NCI-H1105 treated with DMSO at 0.1 percent for 48 hours (cell line): ENCODE measurements at regions not wholly inside any gene's neighbourhood (a gene's known extent, or its start where the extent isn't known, plus 50 kb on each side); places are given as distances from the start of the nearest gene placed in this dataset.

Source experiments
- DNase-seq: peaks from one replicate; lab custom pipeline; 2025; lab: John Stamatoyannopoulos, UW

- peak; percentile 28 for DNase-seq
These were observed 296.1 kb upstream of the SEMA3A start for GRCh38 chr7:84490661-84491060.

GRCh38 chr7:84484502-84485079 lies 290.0 kb upstream of the SEMA3A start:
- no peak for DNase-seq

DNA sequence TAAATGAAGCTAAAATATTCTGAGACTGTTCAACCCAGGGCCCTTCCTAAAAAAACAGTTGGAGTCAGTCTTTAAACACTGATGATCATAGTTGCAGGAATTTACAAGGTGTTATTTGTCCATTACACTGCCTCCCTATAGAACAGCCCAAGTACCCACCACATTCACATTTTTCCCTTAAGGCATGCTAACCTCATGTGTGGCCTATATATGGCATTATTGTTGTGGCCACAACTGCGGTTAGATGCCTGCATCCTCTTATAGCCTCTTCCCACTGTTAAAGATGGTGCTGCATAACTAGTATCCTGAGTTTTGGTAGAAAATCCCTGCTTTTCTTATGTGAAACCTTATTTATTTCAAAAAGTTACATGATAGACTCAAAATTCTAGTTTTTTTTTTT lies 287.9 kb upstream of the SEMA3A start:
- DNase-seq: no peak

DNA sequence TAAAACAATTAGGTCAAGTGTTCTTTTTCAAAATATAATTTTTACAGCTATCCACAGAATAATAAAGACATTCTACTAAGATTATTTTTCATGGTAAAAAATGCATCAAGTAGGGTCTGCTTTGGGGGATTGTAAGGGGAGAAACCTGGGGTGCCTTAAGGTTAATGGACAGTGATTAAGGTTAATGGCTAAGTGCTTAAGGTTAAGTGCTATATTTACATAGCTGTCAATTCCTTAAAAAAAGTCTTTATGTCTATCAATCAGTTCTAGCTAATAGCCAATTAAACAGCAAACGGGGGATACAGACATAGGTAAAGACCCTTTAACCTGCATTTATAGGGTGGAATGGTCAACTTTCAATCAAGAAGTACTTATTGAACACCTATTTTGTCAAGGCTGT lies 284.5 kb upstream of the SEMA3A start:
- no peak for DNase-seq

- DNase-seq: no peak
These were observed 283.3 kb upstream of the SEMA3A start for GRCh38 chr7:84477786-84478478.

DNA sequence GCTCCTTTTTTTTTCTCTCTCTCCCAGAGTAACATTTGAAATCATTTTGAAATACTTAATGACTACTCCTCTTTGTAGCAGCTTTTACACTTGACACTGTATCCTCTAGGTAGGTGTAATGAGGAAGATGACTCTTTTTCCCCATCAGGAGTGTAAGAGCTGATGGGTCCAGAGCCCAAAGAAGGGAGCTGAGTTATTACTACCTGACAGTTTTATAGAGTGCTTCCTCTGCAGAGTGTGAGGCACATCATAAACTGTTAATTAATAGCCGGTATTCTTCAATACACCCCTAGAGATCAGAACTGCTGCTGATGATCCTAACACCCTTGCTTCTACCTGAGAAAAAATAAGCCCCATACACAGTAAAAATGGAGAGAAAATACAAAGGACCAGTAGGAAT lies 279.8 kb upstream of the SEMA3A start:
- no peak for DNase-seq

GRCh38 chr7:84471576-84471975 lies 277.0 kb upstream of the SEMA3A start:
- no peak for DNase-seq

- no peak for DNase-seq
These were observed 274.4 kb upstream of the SEMA3A start for GRCh38 chr7:84469034-84469433.

DNA sequence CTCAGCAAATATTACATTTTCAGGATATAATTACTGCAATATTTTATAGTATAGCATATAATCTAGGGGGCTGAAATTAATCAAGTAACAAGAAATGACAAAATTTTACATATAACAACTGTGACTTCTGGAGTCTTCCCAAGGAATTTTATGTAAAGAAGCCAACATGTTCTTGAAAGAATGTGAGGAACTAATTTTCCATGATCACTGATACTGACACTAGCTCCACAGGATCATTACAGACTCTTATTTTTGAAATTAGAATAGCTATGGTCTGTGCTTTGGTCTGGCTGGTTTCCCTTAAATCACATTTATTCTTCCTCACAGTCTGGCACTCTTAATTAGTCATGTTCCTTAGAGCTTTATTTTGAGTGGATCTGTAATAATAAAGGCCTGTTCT lies 267.7 kb upstream of the SEMA3A start:
- no peak for DNase-seq

DNA sequence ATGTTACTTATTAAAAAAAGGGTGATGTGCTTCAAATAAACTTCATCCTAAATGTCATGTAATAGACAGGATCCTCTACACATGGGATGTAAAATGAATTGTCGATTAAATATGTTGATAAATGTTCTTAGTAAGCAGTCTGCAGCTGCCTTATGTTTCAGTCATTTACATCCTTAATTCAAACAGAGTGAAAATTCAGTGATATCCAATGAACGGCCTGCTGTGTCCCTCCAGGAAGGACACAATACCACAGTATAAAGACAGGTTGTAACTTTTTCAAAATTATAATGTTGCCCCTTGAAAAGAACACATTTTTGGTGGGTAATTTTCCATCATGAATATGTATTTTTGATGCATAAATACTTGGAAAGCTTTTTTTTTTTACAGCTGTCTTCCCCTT lies 266.5 kb upstream of the SEMA3A start:
- DNase-seq: no peak

GRCh38 chr7:84455788-84456187 lies 261.2 kb upstream of the SEMA3A start:
- DNase-seq: peak; percentile 25

GRCh38 chr7:84454174-84454959 lies 259.8 kb upstream of the SEMA3A start:
- DNase-seq: no peak

DNA sequence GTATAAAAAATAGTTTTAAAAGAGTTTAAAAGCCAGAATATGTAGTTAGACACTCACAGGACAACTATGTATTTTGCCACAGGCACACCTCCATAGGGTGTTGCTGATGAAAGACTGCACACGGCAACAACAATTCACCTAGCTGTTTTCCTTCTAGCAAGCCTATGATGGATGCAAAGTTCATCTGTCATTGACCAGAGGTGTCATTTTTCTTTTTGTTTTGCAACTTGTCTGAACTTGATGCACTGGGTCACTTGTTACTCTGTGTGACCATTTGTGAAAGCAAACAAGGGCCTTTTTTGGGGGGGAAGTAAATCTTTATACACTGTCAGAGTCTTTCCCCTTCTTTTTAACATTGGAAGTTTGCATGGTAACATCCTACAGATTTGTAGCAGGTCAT lies 258.0 kb upstream of the SEMA3A start:
- DNase-seq: no peak

DNA sequence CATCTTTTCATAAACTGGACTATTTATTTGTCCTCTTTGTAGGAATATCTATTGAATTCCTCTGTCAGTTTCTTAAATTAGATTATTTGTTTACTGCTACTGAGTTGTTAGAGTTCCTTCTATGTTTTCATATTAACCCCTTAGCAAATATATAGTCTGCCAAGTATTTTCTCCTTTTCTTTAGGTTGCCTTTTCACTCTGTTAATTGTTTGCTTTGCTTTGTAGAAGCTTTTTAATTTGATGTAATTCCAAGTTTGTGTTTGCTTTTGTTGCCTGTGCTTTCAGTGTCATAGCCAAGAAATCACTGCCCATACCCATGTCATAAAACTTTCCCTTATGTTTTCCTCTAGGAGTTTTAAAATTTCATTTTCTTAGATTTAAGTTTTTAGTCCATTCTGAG lies 256.2 kb upstream of the SEMA3A start:
- DNase-seq: no peak

- no peak for DNase-seq
These were observed 253.2 kb upstream of the SEMA3A start for GRCh38 chr7:84447636-84448293.

DNA sequence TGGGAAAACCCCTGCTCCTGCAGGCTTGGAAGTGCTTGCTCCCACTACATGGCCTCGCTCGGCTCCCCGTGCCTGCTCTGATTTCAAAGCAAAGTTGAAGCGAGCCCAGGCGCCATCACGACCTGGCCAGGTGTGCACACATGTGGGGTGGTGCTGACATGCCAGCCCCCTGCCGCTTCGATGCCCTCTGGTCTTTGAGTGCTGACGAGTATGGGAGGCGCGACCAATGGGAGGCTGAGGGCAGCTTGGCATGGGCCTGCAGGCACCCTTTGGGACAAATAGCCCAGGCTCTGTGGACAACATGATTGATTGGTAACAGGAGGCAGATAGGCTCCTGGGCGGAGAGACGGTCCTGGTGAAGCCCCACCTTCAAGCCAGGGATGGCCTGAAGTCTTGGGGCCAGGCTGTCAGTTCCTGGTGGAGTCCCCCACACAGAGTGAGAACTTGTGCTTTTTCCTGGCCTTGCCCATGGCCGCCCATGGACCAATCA lies 252.4 kb upstream of the SEMA3A start:
- no peak for DNase-seq

- DNase-seq: no peak
These were observed 231.2 kb upstream of the SEMA3A start for GRCh38 chr7:84425702-84426259.

DNA sequence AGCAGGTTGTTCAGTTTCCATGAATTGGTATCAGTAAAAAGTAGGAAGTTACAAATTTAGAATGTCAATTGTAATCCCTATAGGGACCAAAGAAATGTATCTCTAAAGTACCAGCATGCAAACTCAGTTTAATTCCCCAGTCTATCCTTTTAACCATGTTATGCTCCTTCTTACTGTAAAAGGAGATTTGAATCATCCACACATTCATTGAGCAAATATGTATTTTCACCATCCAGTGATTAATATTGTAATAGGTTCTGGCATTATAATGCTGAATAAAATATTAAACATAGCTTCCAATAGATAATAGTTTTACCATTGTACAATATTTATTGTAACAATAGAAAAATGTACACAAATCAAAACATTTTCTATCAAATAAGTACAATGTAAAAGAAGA lies 228.2 kb upstream of the SEMA3A start:
- DNase-seq: no peak

DNA sequence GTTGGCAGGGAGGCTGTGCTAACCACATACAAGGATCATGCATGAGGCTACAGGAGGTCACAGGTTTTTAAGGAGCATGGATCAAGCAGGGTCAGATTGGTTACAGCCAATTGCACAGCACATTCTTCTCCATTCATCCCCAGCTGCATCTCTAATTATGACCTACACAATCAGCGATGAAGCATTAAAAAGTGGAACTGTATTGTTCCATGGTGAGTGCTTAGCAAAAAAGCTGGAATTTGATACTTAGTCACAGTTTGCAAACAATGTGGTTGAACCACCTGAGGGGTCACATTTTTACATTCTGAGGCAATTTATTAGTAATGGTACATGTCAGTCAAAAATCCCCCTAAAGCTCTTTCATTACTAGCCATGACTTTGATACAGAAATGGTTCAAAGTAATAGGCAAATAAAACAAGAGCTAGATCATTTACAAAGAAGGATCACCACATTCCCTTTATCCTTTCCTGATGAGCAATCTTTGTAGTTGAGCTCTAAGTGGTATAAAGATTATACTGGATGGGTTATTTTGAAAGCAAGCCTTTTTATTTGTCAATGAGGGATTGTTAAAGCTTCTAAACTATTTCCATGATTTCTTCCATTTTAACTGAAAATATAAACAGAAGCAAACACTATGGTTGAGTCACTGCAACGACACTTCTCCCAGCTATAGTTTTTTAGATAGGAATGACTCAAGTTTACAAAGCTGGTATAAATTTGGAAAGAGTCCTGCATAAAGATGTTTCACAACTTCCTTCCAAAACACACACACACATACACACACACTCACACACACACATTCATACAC lies 217.8 kb upstream of the SEMA3A start:
- peak; percentile 62 for DNase-seq

DNA sequence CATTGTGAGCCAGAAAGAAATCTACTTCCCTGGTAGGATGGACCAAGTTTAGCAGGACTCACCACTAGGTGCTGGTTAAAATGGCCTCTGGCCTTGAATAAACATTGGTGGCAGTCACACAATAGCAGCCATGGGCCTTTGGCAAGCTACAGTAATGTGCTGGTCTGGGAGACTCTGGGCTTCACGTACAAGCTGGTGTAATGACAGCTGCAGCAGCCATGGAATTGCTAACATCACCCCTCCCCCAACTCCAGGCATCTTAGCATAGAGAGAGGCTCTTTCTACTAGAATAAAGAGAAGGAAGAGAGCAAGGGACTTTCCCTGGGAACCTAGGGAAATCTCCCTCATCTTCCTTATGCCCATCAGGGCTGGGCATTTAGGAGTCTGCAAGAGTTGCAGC lies 205.1 kb upstream of the SEMA3A start:
- DNase-seq: no peak

DNA sequence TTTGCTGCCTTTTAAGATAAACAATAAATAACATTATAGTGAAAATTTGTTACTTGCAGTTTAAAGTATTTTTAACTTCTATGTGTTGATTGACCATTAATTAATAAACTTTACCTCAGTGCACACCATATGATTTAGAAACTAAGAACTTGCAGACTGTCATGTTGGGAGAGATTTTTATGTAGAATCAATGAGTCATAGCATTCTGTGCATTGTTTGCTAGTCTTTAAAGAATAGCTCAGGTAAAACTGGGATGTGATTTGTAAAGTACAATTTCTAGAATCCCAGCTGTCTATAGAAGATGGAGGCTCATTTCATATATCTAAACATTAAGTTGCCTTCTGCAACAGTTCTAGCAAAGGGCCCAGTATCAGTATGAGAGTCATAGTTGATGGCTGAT lies 199.6 kb upstream of the SEMA3A start:
- DNase-seq: no peak
